HepG2 (cell line): ENCODE measurements at regions not wholly inside any gene's neighbourhood (a gene's known extent, or its start where the extent isn't known, plus 50 kb on each side); places are given as distances from the start of the nearest gene placed in this dataset.

Experiments used
- ATAC-seq: fragments of 200-7000 bp; cut with Tn5 transposase; 3 replicates; pipeline ENCODE4 v1.9.1; 2020; ENCODE audit warnings: mild to moderate bottlenecking, moderate library complexity
- BruUV-seq: library from RNA; stranded (reverse); fragments of 400-500 nt; replicated peaks from 2 replicates; lab custom pipeline; 2021; lab: Mats Ljungman, UMichigan
- CTCF ChIA-PET: fragments of 300-600 bp; formaldehyde crosslinking; extraction: SDS; loops from one replicate; lab custom pipeline; 2021; ENCODE audit warnings: low total read pairs, inconsistent platforms, low intra/inter-chr PET ratio; lab: Yijun Ruan, JAX
- POLR2A ChIA-PET: fragments of 350-600 bp; sonication (Branson Sonifier 250); formaldehyde crosslinking; loops from one replicate; lab custom pipeline; 2020; ENCODE audit warnings: antibody characterized with exemption, inconsistent platforms; lab: Yijun Ruan, JAX
- DNase-seq: peaks from one replicate; pipeline ENCODE4 v3.0.0-alpha.2; 2015; ENCODE audit warnings: low spot score
- FAIRE-seq: peaks from 3 replicates; lab custom pipeline; 2011; peaks lifted over from hg19 to GRCh38; lab: Jason Lieb, UNC
- H2AFZ ChIP-seq: one replicate; pipeline ENCODE4 v1.6.1; 2011; ENCODE audit warnings: low read length, inconsistent platforms
- H3K27ac ChIP-seq: fragments of 300-600 bp; 3 replicates; pipeline ENCODE4 v1.8.0; 2011; ENCODE audit warnings: mixed run types, mild to moderate bottlenecking, mixed read lengths, low read length, inconsistent platforms; ENCODE audit not compliant: insufficient read depth; ENCODE audit errors: extremely low read length
- H3K27me3 ChIP-seq, 2 experiments: fragments of 200-600 bp in 1 of 2; 2 replicates in 1 of 2; 3 replicates in 1 of 2; pipeline versions ENCODE4 v1.6.0 to v1.8.0; 2011; ENCODE audit warnings: low read length in 2 of 2, mild to moderate bottlenecking in 2 of 2, moderate library complexity in 2 of 2, inconsistent platforms in 1 of 2; ENCODE audit not compliant: insufficient read depth in 2 of 2, control insufficient read depth in 1 of 2
- H3K36me3 ChIP-seq, 2 experiments: fragments of 200-600 bp in 1 of 2; replicated peaks in 1 of 2; 2 replicates in 1 of 2; 3 replicates in 1 of 2; pipeline versions ENCODE4 v1.5.1 to v1.8.0; 2011; ENCODE audit warnings: low read length in 2 of 2, inconsistent platforms in 1 of 2; ENCODE audit not compliant: insufficient read depth in 2 of 2, control insufficient read depth in 1 of 2
- H3K4me1 ChIP-seq: 2 replicates; pipeline ENCODE4 v1.5.1; 2012; ENCODE audit warnings: low read length, inconsistent platforms; ENCODE audit not compliant: insufficient read depth
- H3K4me2 ChIP-seq: 2 replicates; pipeline ENCODE4 v1.6.0; 2011; ENCODE audit warnings: low read depth, low read length, inconsistent platforms
- H3K4me3 ChIP-seq, 3 experiments: fragments of 200-600 bp in 1 of 3; sonication (generic), shearing (Covaris generic) in 1 of 3; replicated peaks in 1 of 3; 2 replicates each; pipeline ENCODE4 v1.5.1; 2011 to 2016; ENCODE audit warnings: low read length in 3 of 3, inconsistent platforms in 2 of 3, low read depth in 2 of 3, mild to moderate bottlenecking in 2 of 3, control low read depth in 1 of 3, mixed read lengths in 1 of 3; ENCODE audit not compliant: insufficient read depth in 1 of 3
- H3K79me2 ChIP-seq: one replicate; pipeline ENCODE4 v1.6.1; 2011; ENCODE audit warnings: low read length, inconsistent platforms; ENCODE audit not compliant: insufficient read depth
- H3K9ac ChIP-seq: 2 replicates; pipeline ENCODE4 v1.6.0; 2011; ENCODE audit warnings: mild to moderate bottlenecking, low read depth, low read length, inconsistent platforms; ENCODE audit not compliant: insufficient read depth
- H3K9me3 ChIP-seq: 2 replicates; pipeline ENCODE4 v1.5.1; 2012; ENCODE audit warnings: mild to moderate bottlenecking, low read length
- H4K20me1 ChIP-seq: 2 replicates; pipeline ENCODE4 v1.6.0; 2011; ENCODE audit warnings: inconsistent platforms, mild to moderate bottlenecking, low read length, moderate library complexity; ENCODE audit not compliant: insufficient read depth
- BRCA1 ChIP-seq: sonication (generic); formaldehyde crosslinking; IDR thresholded peaks from 2 replicates; pipeline ENCODE4 v1.4.0; 2020; ENCODE audit warnings: missing genetic modification reagents
- CBX1 ChIP-seq: IDR thresholded peaks from one replicate; pipeline ENCODE4 v1.6.1; 2016; ENCODE audit warnings: antibody characterized with exemption, low read depth
- GABPA ChIP-seq, 2 experiments: IDR thresholded peaks; 2 replicates each; pipeline ENCODE4 v1.6.1; 2011 to 2016; ENCODE audit warnings: low read depth in 2 of 2, low read length in 1 of 2, missing biosample characterization in 1 of 2, missing genetic modification characterization in 1 of 2
- NR2C2 ChIP-seq: sonication (generic); formaldehyde crosslinking; IDR thresholded peaks from 2 replicates; pipeline ENCODE4 v1.4.0; 2020; ENCODE audit warnings: missing genetic modification reagents, mild to moderate bottlenecking, moderate library complexity, borderline replicate concordance
- RFXAP ChIP-seq: sonication (generic); formaldehyde crosslinking; IDR thresholded peaks from 2 replicates; pipeline ENCODE4 v1.4.0; 2020; ENCODE audit warnings: missing genetic modification reagents, borderline replicate concordance
- ZMYM3 ChIP-seq: sonication (generic); formaldehyde crosslinking; IDR thresholded peaks from 2 replicates; pipeline ENCODE4 v1.5.1; 2020; ENCODE audit warnings: mild to moderate bottlenecking, missing genetic modification reagents
- ZNF570 ChIP-seq: sonication (generic); formaldehyde crosslinking; IDR thresholded peaks from 2 replicates; pipeline ENCODE4 v1.4.0; 2020; ENCODE audit warnings: mild to moderate bottlenecking, missing genetic modification reagents, borderline replicate concordance
- ZNF580 ChIP-seq: IDR thresholded peaks from 2 replicates; pipeline ENCODE4 v1.6.1; 2016; ENCODE audit warnings: low read depth, borderline replicate concordance
- ZNF737 ChIP-seq: sonication (generic); formaldehyde crosslinking; IDR thresholded peaks from 2 replicates; pipeline ENCODE4 v1.5.0; 2020; ENCODE audit warnings: missing genetic modification reagents, mild to moderate bottlenecking, borderline replicate concordance
- ZXDC ChIP-seq: sonication (generic); formaldehyde crosslinking; IDR thresholded peaks from 2 replicates; pipeline ENCODE4 v1.5.0; 2020; ENCODE audit warnings: mild to moderate bottlenecking, missing genetic modification reagents
- WGBS: methylation state at CpG from one replicate; pipeline ENCODE4 v1.1.6; 2017; ENCODE audit warnings: low lambda C conversion rate; 5-methylcytosine and 5-hydroxymethylcytosine counted together
- in situ Hi-C: cut with HindIII; loops from 2 replicates; pipeline ENCODE4 v1.10.0; 2017; ENCODE audit warnings: low pct_unique_long_range_greater_than_20kb; ENCODE audit not compliant: extremely low pct_ligation_motif_present
- intact Hi-C: fragments of 100-400 bp; cut with micrococcal nuclease; formaldehyde crosslinking; loops from one replicate; pipeline ENCODE4 v1.10.0; 2022; ENCODE audit not compliant: unreplicated experiment

- TF ChIP-seq ZXDC = 0 out of 2 replicates have a peak, but pooled peaks have one; percentile 8
These were observed 149.8 kb upstream of the HS3ST2 start (continued) for GRCh38 chr16:22664132-22664531.

- WGBS = 17% methylated on average over 7 of the region's 7 CpGs
- no peaks in the 10 kb centered on the region for H3K4me1 ChIP-seq
- ATAC-seq = no peak
- BruUV-seq = no TSS peak
- ChIA-PET CTCF (no interaction called here), POLR2A (no interaction called here)
- H3K27me3 ChIP-seq = peaks cover 3 to 56% of the 10 kb centered on the region in 2 experiments; a peak in 4 of 5 replicates
- DNase-seq = no peak
- H3K4me3 ChIP-seq = no peak overlapping the region
- H2AFZ ChIP-seq = no peak overlapping the region
- intact Hi-C loops (no loop called here), in situ Hi-C loops (no loop called here)
- no peaks in the 10 kb centered on the region for H4K20me1 ChIP-seq
- H3K9ac ChIP-seq = no peak overlapping the region
- no peaks in the 10 kb centered on the region for H3K9me3 ChIP-seq
- no peaks in the 10 kb centered on the region for H3K36me3 ChIP-seq
- H3K4me2 ChIP-seq = no peak overlapping the region
- FAIRE-seq = no peak
- H3K27ac ChIP-seq = no peak overlapping the region
- H3K79me2 ChIP-seq = no peaks in the 10 kb centered on the region
- TF ChIP-seq ZMYM3 (CRISPR knock-in tag) (peak; percentile 74; the same call in 1 of the 2 replicates), GABPA (IDR thresholded peaks at IDR 0.05; ENCODE audit: low read depth, low read length) (0 out of 2 replicates have a peak, but pooled peaks have one; percentile 4), GABPA (CRISPR knock-in tag; IDR thresholded peaks at IDR 0.05; ENCODE audit: low read depth) (no peak), ZNF580 (CRISPR knock-in tag) (no peak), ZNF570 (CRISPR knock-in tag) (no peak), ZNF737 (CRISPR knock-in tag) (0 out of 2 replicates have a peak, but pooled peaks have one; percentile 8), ZXDC (0 out of 2 replicates have a peak, but pooled peaks have one; percentile 23), NR2C2 (CRISPR knock-in tag) (no peak), BRCA1 (CRISPR knock-in tag) (no peak), CBX1 (no peak), RFXAP (peak; percentile 21; the same call in 1 of the 2 replicates)
These were observed 149.4 kb upstream of the HS3ST2 start for GRCh38 chr16:22664561-22664997.
